Suprapubic skin (tissue), 4 donors: ENCODE measurements at regions not wholly inside any gene's neighbourhood (a gene's known extent, or its start where the extent isn't known, plus 50 kb on each side); places are given as distances from the start of the nearest gene placed in this dataset.
A peak's percentile ranks its signal among the peaks of the same experiment; 100 is the strongest.

Source experiments
- DNase-seq, 2 donors: peaks; one replicate each; pipeline ENCODE4 v3.0.0-alpha.2; 2019; ENCODE audit warnings: low spot score in 2 of 2
- H3K27ac ChIP-seq: fragments of 200-600 bp; sonication (generic); one replicate; pipeline ENCODE4 v1.5.1; 2019
- H3K27me3 ChIP-seq: fragments of 200-600 bp; sonication (generic); one replicate; pipeline ENCODE4 v1.5.1; 2019
- H3K36me3 ChIP-seq: fragments of 200-600 bp; sonication (generic); one replicate; pipeline ENCODE4 v1.5.1; 2019
- H3K4me1 ChIP-seq: fragments of 200-600 bp; sonication (generic); one replicate; pipeline ENCODE4 v1.5.1; 2019
- H3K4me3 ChIP-seq: fragments of 200-600 bp; sonication (generic); one replicate; pipeline ENCODE4 v1.5.1; 2019; ENCODE audit warnings: mild to moderate bottlenecking
- H3K9me3 ChIP-seq: fragments of 200-600 bp; sonication (generic); one replicate; pipeline ENCODE4 v1.5.1; 2019
- CTCF ChIP-seq, 2 donors: fragments of 200-600 bp in 1 of 2; fragments of 450-650 bp in 1 of 2; sonication (generic) in 1 of 2; IDR thresholded peaks; one replicate each; pipeline ENCODE4 v1.5.1; 2016 to 2019; ENCODE audit warnings: antibody characterized with exemption in 2 of 2, mild to moderate bottlenecking in 1 of 2, moderate library complexity in 1 of 2
- EP300 ChIP-seq: sonication (generic); formaldehyde crosslinking; IDR thresholded peaks from one replicate; pipeline ENCODE4 v1.6.1; 2017; ENCODE audit warnings: antibody characterized with exemption
- POLR2A ChIP-seq, 2 donors: fragments of 450-650 bp; IDR thresholded peaks; one replicate each; pipeline ENCODE4 v1.6.1; 2017; ENCODE audit warnings: antibody characterized with exemption in 2 of 2, mild to moderate bottlenecking in 2 of 2, moderate library complexity in 2 of 2
- POLR2AphosphoS5 ChIP-seq, 3 donors: sonication (generic); formaldehyde crosslinking; IDR thresholded peaks; one replicate each; pipeline ENCODE4 v1.6.1; 2017; ENCODE audit warnings: antibody characterized with exemption in 3 of 3
- WGBS: methylation state at CpG from one replicate; pipeline ENCODE4 v1.1.5; 2018; 5-methylcytosine and 5-hydroxymethylcytosine counted together

GRCh38 chr2:120673571-120674061 lies 62.1 kb upstream of the GLI2 start:
- H3K36me3 ChIP-seq: no peaks in the 10 kb centered on the region
- H3K4me1 ChIP-seq: peaks cover 12% of the 10 kb centered on the region
- H3K27me3 ChIP-seq: peaks cover 16% of the 10 kb centered on the region

GRCh38 chr2:120674246-120675170 lies 61.2 kb upstream of the GLI2 start:
- DNase-seq: peak in 1 of 2 donors; percentile 55
- Histone ChIP-seq H3K27me3 (peaks cover 15% of the 10 kb centered on the region), H3K4me3 (no peak overlapping the region), H3K36me3 (no peaks in the 10 kb centered on the region), H3K9me3 (no peaks in the 10 kb centered on the region), H3K27ac (no peak overlapping the region), H3K4me1 (peaks cover 9% of the 10 kb centered on the region)
- TF ChIP-seq CTCF (IDR thresholded peaks at IDR 0.05) (no peak), POLR2AphosphoS5 (IDR thresholded peaks at IDR 0.05) (no peak), EP300 (no peak), POLR2A (IDR thresholded peaks at IDR 0.05) (no peak)
- 90% methylated on average over 13 of the region's 21 CpGs for WGBS

More at GRCh38 chr2:120673571-120674061, 62.1 kb upstream of the GLI2 start:
- TF ChIP-seq CTCF (IDR thresholded peaks at IDR 0.05): no peak
- TF ChIP-seq POLR2AphosphoS5 (IDR thresholded peaks at IDR 0.05): no peak
- no peak for TF ChIP-seq EP300
- no peak for TF ChIP-seq POLR2A (IDR thresholded peaks at IDR 0.05)
- Histone ChIP-seq H3K27ac (no peak overlapping the region), H3K9me3 (no peaks in the 10 kb centered on the region), H3K4me3 (no peak overlapping the region)
- WGBS: 94% methylated on average over 10 of the region's 13 CpGs
- DNase-seq: peak in 1 of 2 donors; percentile 38

GRCh38 chr2:120675460-120676130 lies 60.1 kb upstream of the GLI2 start:
- Histone ChIP-seq H3K4me3 (no peak overlapping the region), H3K4me1 (peaks cover 6% of the 10 kb centered on the region), H3K9me3 (no peaks in the 10 kb centered on the region), H3K27ac (no peak overlapping the region), H3K27me3 (peaks cover 8% of the 10 kb centered on the region), H3K36me3 (no peaks in the 10 kb centered on the region)
- TF ChIP-seq CTCF (IDR thresholded peaks at IDR 0.05): peak; percentile 61 to 72
- no peak for TF ChIP-seq POLR2AphosphoS5 (IDR thresholded peaks at IDR 0.05)
- DNase-seq: peak in 1 of 2 donors; percentile 75
- WGBS: 35% methylated on average over 12 of the region's 26 CpGs

- 91% methylated on average over 10 of the region's 10 CpGs for WGBS
- Histone ChIP-seq H3K27me3 (peaks cover 4% of the 10 kb centered on the region), H3K36me3 (no peaks in the 10 kb centered on the region), H3K4me1 (peaks cover 6% of the 10 kb centered on the region), H3K9me3 (no peaks in the 10 kb centered on the region), H3K4me3 (no peak overlapping the region), H3K27ac (no peak overlapping the region)
- TF ChIP-seq POLR2AphosphoS5 (IDR thresholded peaks at IDR 0.05): no peak
- no peak for TF ChIP-seq CTCF (IDR thresholded peaks at IDR 0.05)
- no peak for TF ChIP-seq EP300
- TF ChIP-seq POLR2A (IDR thresholded peaks at IDR 0.05): no peak
- DNase-seq: peak in 1 of 2 donors; percentile 19
These were observed 58.4 kb upstream of the GLI2 start for GRCh38 chr2:120677221-120677620.

GRCh38 chr2:120677696-120678247 lies 57.9 kb upstream of the GLI2 start:
- Histone ChIP-seq H3K27ac (no peak overlapping the region), H3K36me3 (no peaks in the 10 kb centered on the region), H3K9me3 (no peaks in the 10 kb centered on the region), H3K27me3 (peaks cover 4% of the 10 kb centered on the region), H3K4me1 (peaks cover 6% of the 10 kb centered on the region), H3K4me3 (no peak overlapping the region)
- TF ChIP-seq POLR2AphosphoS5 (IDR thresholded peaks at IDR 0.05) (no peak), CTCF (IDR thresholded peaks at IDR 0.05) (no peak), POLR2A (IDR thresholded peaks at IDR 0.05) (no peak), EP300 (no peak)
- no peak for DNase-seq
- WGBS: 65% methylated on average over 4 of the region's 4 CpGs
